ENCODE measurements at regions not wholly inside any gene's neighbourhood (a gene's known extent, or its start where the extent isn't known, plus 50 kb on each side); places are given as distances from the start of the nearest gene placed in this dataset.
"Not testable (repeated sequence)": the region's sequence is repeated elsewhere in the genome, so short reads cannot be mapped to it uniquely, and the experiment has no call there.

GRCh38 chrX:85544609-85545008 lies 165.1 kb upstream of the POF1B start:
- H3K27ac Mint-ChIP-seq (ENCODE audit: unreplicated experiment): no peak overlapping the region
- no peaks in the 10 kb centered on the region for H3K36me3 Mint-ChIP-seq (ENCODE audit: unreplicated experiment)
- H3K27me3 Mint-ChIP-seq (ENCODE audit: unreplicated experiment): no peaks in the 10 kb centered on the region
- no peaks in the 10 kb centered on the region for H3K9me3 Mint-ChIP-seq (ENCODE audit: unreplicated experiment)
- DNase-seq: no peak
- no peak overlapping the region for H3K4me3 Mint-ChIP-seq (ENCODE audit: unreplicated experiment)
- TF ChIP-seq CTCF (IDR thresholded peaks at IDR 0.05; ENCODE audit: partially characterized antibody, unreplicated experiment): peak; percentile 67
- no peaks in the 10 kb centered on the region for H3K4me1 Mint-ChIP-seq (ENCODE audit: low read depth, unreplicated experiment)

GRCh38 chrX:85543866-85544265 lies 164.4 kb upstream of the POF1B start:
- Mint-ChIP-seq H3K27me3 (ENCODE audit: unreplicated experiment) (no peaks in the 10 kb centered on the region), H3K4me3 (ENCODE audit: unreplicated experiment) (no peak overlapping the region), H3K27ac (ENCODE audit: unreplicated experiment) (no peak overlapping the region), H3K4me1 (ENCODE audit: low read depth, unreplicated experiment) (no peaks in the 10 kb centered on the region), H3K9me3 (ENCODE audit: unreplicated experiment) (no peaks in the 10 kb centered on the region), H3K36me3 (ENCODE audit: unreplicated experiment) (no peaks in the 10 kb centered on the region)
- TF ChIP-seq CTCF (IDR thresholded peaks at IDR 0.05; ENCODE audit: partially characterized antibody, unreplicated experiment): no peak
- no peak for DNase-seq

GRCh38 chrX:85529141-85529540 lies 149.7 kb upstream of the POF1B start:
- not testable (repeated sequence) for H3K4me1 Mint-ChIP-seq (ENCODE audit: low read depth, unreplicated experiment); H3K27me3 Mint-ChIP-seq (ENCODE audit: unreplicated experiment); H3K4me3 Mint-ChIP-seq (ENCODE audit: unreplicated experiment); H3K36me3 Mint-ChIP-seq (ENCODE audit: unreplicated experiment); DNase-seq; H3K27ac Mint-ChIP-seq (ENCODE audit: unreplicated experiment); H3K9me3 Mint-ChIP-seq (ENCODE audit: unreplicated experiment)

GRCh38 chrX:85517994-85518718 lies 138.7 kb upstream of the POF1B start:
- DNase-seq: no peak
- Mint-ChIP-seq H3K9me3 (ENCODE audit: unreplicated experiment) (no peaks in the 10 kb centered on the region), H3K4me3 (ENCODE audit: unreplicated experiment) (no peak overlapping the region), H3K27me3 (ENCODE audit: unreplicated experiment) (no peaks in the 10 kb centered on the region), H3K27ac (ENCODE audit: unreplicated experiment) (no peak overlapping the region), H3K4me1 (ENCODE audit: low read depth, unreplicated experiment) (no peaks in the 10 kb centered on the region), H3K36me3 (ENCODE audit: unreplicated experiment) (no peaks in the 10 kb centered on the region)
- no peak for TF ChIP-seq CTCF (IDR thresholded peaks at IDR 0.05; ENCODE audit: partially characterized antibody, unreplicated experiment)

GRCh38 chrX:85516131-85516530 lies 136.7 kb upstream of the POF1B start:
- no peak for DNase-seq
- Mint-ChIP-seq H3K4me1 (ENCODE audit: low read depth, unreplicated experiment) (no peaks in the 10 kb centered on the region), H3K36me3 (ENCODE audit: unreplicated experiment) (no peaks in the 10 kb centered on the region), H3K4me3 (ENCODE audit: unreplicated experiment) (no peak overlapping the region), H3K27ac (ENCODE audit: unreplicated experiment) (no peak overlapping the region), H3K27me3 (ENCODE audit: unreplicated experiment) (no peaks in the 10 kb centered on the region), H3K9me3 (ENCODE audit: unreplicated experiment) (no peaks in the 10 kb centered on the region)
- TF ChIP-seq CTCF (IDR thresholded peaks at IDR 0.05; ENCODE audit: partially characterized antibody, unreplicated experiment): no peak
